GM21737 (cell line): ENCODE measurements at regions not wholly inside any gene's neighbourhood (a gene's known extent, or its start where the extent isn't known, plus 50 kb on each side); places are given as distances from the start of the nearest gene placed in this dataset.
"Not testable (repeated sequence)": the region's sequence is repeated elsewhere in the genome, so short reads cannot be mapped to it uniquely, and the experiment has no call there.

Source experiments
- ATAC-seq: cut with Tn5 transposase; IDR thresholded peaks from one replicate; pipeline ENCODE4 v1.9.1; 2021; ENCODE audit warnings: mild to moderate bottlenecking, moderate library complexity; ENCODE audit not compliant: unreplicated experiment

GRCh38 chr3:22730701-22731100, 472.4 kb upstream of the UBE2E2 start:
- no peak for ATAC-seq

GRCh38 chr3:22731901-22732300, 471.2 kb upstream of the UBE2E2 start:
- ATAC-seq, result no peak

- no peak for ATAC-seq
These were observed 470.5 kb upstream of the UBE2E2 start for GRCh38 chr3:22732641-22733040.

GRCh38 chr3:22734207-22734606, 468.9 kb upstream of the UBE2E2 start:
- ATAC-seq, result no peak

GRCh38 chr3:22734756-22735155, 468.4 kb upstream of the UBE2E2 start:
- ATAC-seq, result no peak

- no peak for ATAC-seq
These were observed 467.8 kb upstream of the UBE2E2 start for GRCh38 chr3:22735373-22735772.

GRCh38 chr3:22743386-22743785, 459.7 kb upstream of the UBE2E2 start:
- not testable (repeated sequence) for ATAC-seq

- no peak for ATAC-seq
These were observed 457.8 kb upstream of the UBE2E2 start for GRCh38 chr3:22745321-22745720.

GRCh38 chr3:22746221-22746620, 456.9 kb upstream of the UBE2E2 start:
- no peak for ATAC-seq

- ATAC-seq, result no peak
These were observed 454.6 kb upstream of the UBE2E2 start for GRCh38 chr3:22748453-22749045.

GRCh38 chr3:22759636-22760310, 443.4 kb upstream of the UBE2E2 start:
- ATAC-seq, result no peak

GRCh38 chr3:22765679-22766078, 437.4 kb upstream of the UBE2E2 start:
- ATAC-seq, result no peak

GRCh38 chr3:22777834-22778233, 425.3 kb upstream of the UBE2E2 start:
- no peak for ATAC-seq

GRCh38 chr3:22779737-22780136, 423.4 kb upstream of the UBE2E2 start:
- ATAC-seq, result no peak

- no peak for ATAC-seq
These were observed 410.6 kb upstream of the UBE2E2 start for GRCh38 chr3:22792533-22792932.

GRCh38 chr3:22795917-22796316, 407.2 kb upstream of the UBE2E2 start:
- ATAC-seq, result no peak

- ATAC-seq, result no peak
These were observed 404.7 kb upstream of the UBE2E2 start for GRCh38 chr3:22798461-22798860.

GRCh38 chr3:22819209-22819608, 383.9 kb upstream of the UBE2E2 start:
- ATAC-seq, result no peak

GRCh38 chr3:22835041-22835440, 368.1 kb upstream of the UBE2E2 start:
- ATAC-seq, result no peak

- no peak for ATAC-seq
These were observed 367.0 kb upstream of the UBE2E2 start for GRCh38 chr3:22836131-22836530.

GRCh38 chr3:22843854-22844253, 359.3 kb upstream of the UBE2E2 start:
- no peak for ATAC-seq

- ATAC-seq, result no peak
These were observed 356.6 kb upstream of the UBE2E2 start for GRCh38 chr3:22846566-22846965.

GRCh38 chr3:22849583-22849982, 353.5 kb upstream of the UBE2E2 start:
- not testable (repeated sequence) for ATAC-seq
